Brain microvascular endothelial cell (primary cell): ENCODE measurements at regions not wholly inside any gene's neighbourhood (a gene's known extent, or its start where the extent isn't known, plus 50 kb on each side); places are given as distances from the start of the nearest gene placed in this dataset.
A peak's percentile ranks its signal among the peaks of the same experiment; 100 is the strongest.

Experiments
- DNase-seq: peaks from one replicate; pipeline ENCODE4 v3.0.0-alpha.2; 2020
- H3K27ac ChIP-seq: fragments of 250-450 bp; sonication (Bioruptor Pico); 2 replicates; pipeline ENCODE4 v1.5.1; 2020; ENCODE audit warnings: mild to moderate bottlenecking, moderate library complexity
- H3K27me3 ChIP-seq: fragments of 250-450 bp; sonication (Bioruptor Pico); replicated peaks from 2 replicates; pipeline ENCODE4 v1.5.1; 2020; ENCODE audit warnings: mild to moderate bottlenecking
- H3K36me3 ChIP-seq: fragments of 250-450 bp; sonication (Bioruptor Pico); replicated peaks from 2 replicates; pipeline ENCODE4 v1.5.1; 2020; ENCODE audit warnings: mild to moderate bottlenecking
- H3K4me3 ChIP-seq: 2 replicates; pipeline ENCODE4 v1.5.1; 2011; ENCODE audit warnings: low read depth, mild to moderate bottlenecking, control low read depth, low read length, moderate library complexity
- CTCF ChIP-seq: IDR thresholded peaks from 2 replicates; pipeline ENCODE4 v1.5.1; 2011; ENCODE audit warnings: low read depth, mild to moderate bottlenecking, moderate library complexity, low read length, control low read depth, inconsistent platforms; ENCODE audit errors: missing control alignments
- in situ Hi-C: cut with HindIII; loops from 2 replicates; pipeline ENCODE4 v1.10.0; 2017; ENCODE audit warnings: low sequenced_read_pairs, low pct_ligation_motif_present

- TF ChIP-seq CTCF: peak; percentile 39
- no peaks in the 10 kb centered on the region for H3K27me3 ChIP-seq
- H3K36me3 ChIP-seq: no peaks in the 10 kb centered on the region
- H3K27ac ChIP-seq: no peak overlapping the region
- peak; percentile 6 for DNase-seq
- H3K4me3 ChIP-seq: no peak overlapping the region
- in situ Hi-C loops: no loop called here
These were observed 378.8 kb downstream of the MED13L start for GRCh38 chr12:115898670-115899069.

GRCh38 chr12:115897729-115898128 lies 379.8 kb downstream of the MED13L start:
- no peak overlapping the region for H3K4me3 ChIP-seq
- H3K36me3 ChIP-seq: no peaks in the 10 kb centered on the region
- TF ChIP-seq CTCF: no peak
- H3K27ac ChIP-seq: no peak overlapping the region
- in situ Hi-C loops: no loop called here
- H3K27me3 ChIP-seq: no peaks in the 10 kb centered on the region
- DNase-seq: no peak

- Histone ChIP-seq H3K36me3 (no peaks in the 10 kb centered on the region), H3K4me3 (no peak overlapping the region), H3K27ac (no peak overlapping the region), H3K27me3 (peaks cover 2% of the 10 kb centered on the region)
- in situ Hi-C loops: no loop called here
- peak; percentile 69 for TF ChIP-seq CTCF
- no peak for DNase-seq
These were observed 382.2 kb downstream of the MED13L start for GRCh38 chr12:115895247-115895646.

DNA sequence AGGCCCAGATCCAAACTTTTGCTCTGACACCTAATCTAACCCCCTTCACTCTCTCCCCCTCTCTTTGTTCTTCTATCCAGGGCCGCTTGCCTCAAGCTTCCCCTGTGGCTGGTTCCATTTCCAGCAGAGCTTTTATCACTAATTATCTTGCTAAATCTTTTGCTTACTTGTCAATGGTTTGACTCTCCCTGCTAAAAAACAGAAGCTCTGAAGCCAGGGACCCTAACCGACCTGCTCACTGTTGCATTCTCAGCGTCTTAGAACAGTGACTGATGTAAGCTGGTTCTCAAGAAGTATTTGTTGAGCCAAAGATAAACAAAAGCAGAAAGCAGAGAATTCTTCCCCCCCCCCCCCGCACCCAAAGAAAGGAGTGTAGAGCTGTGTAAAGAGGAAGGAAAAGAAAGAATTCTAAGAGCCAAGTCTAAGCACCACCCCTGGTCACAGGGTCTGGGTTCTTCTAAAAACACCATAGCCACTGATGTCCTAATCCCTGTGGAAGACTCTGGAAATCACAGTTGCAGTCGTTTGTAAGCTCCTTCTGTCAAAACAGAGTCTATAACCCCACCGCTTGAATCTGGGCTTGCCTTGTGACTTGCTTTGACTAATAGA lies 385.8 kb downstream of the MED13L start:
- no peaks in the 10 kb centered on the region for H3K36me3 ChIP-seq
- no peak for DNase-seq
- H3K4me3 ChIP-seq: no peak overlapping the region
- H3K27me3 ChIP-seq: peaks cover 2% of the 10 kb centered on the region
- H3K27ac ChIP-seq: no peak overlapping the region
- in situ Hi-C loops: no loop called here
- no peak for TF ChIP-seq CTCF

GRCh38 chr12:115886666-115887065 lies 390.8 kb downstream of the MED13L start:
- in situ Hi-C loops: no loop called here
- no peaks in the 10 kb centered on the region for H3K36me3 ChIP-seq
- no peak overlapping the region for H3K27ac ChIP-seq
- no peak overlapping the region for H3K4me3 ChIP-seq
- no peak for TF ChIP-seq CTCF
- no peak for DNase-seq
- no peaks in the 10 kb centered on the region for H3K27me3 ChIP-seq

GRCh38 chr12:115885040-115885690 lies 392.3 kb downstream of the MED13L start:
- H3K27me3 ChIP-seq: no peaks in the 10 kb centered on the region
- H3K4me3 ChIP-seq: no peak overlapping the region
- H3K36me3 ChIP-seq: no peaks in the 10 kb centered on the region
- in situ Hi-C loops: no loop called here
- no peak for TF ChIP-seq CTCF
- no peak overlapping the region for H3K27ac ChIP-seq
- no peak for DNase-seq
